ENCODE measurements at regions not wholly inside any gene's neighbourhood (a gene's known extent, or its start where the extent isn't known, plus 50 kb on each side); places are given as distances from the start of the nearest gene placed in this dataset.

- no peak for TF ChIP-seq RBM14 (IDR thresholded peaks at IDR 0.05; ENCODE audit: borderline replicate concordance, insufficient read depth, low read depth, low read length)
- TF ChIP-seq ZNF609 (CRISPR knock-in tag; IDR thresholded peaks at IDR 0.05; ENCODE audit: borderline replicate concordance), result no peak
- peak in 1 of 2 experiments; percentile 39; a peak in 1 of 4 replicates for TF ChIP-seq CSDE1 (IDR thresholded peaks at IDR 0.05)
- TF ChIP-seq ZNF57 (CRISPR knock-in tag; IDR thresholded peaks at IDR 0.05), result no peak
These were observed 170.0 kb downstream of the FOXA2 start (continued) for GRCh38 chr20:22414305-22414742.

Measured in K562 (cell line).